Rectal smooth muscle tissue (tissue), 1 donor: ENCODE measurements at regions not wholly inside any gene's neighbourhood (a gene's known extent, or its start where the extent isn't known, plus 50 kb on each side); places are given as distances from the start of the nearest gene placed in this dataset.
"Not testable (repeated sequence)": the region's sequence is repeated elsewhere in the genome, so short reads cannot be mapped to it uniquely, and the experiment has no call there.

Experiments used
- H3K27ac ChIP-seq: one replicate; pipeline ENCODE4 v1.7.0; 2013; ENCODE audit warnings: low read depth, low read length, inconsistent platforms
- H3K27me3 ChIP-seq: one replicate; pipeline ENCODE4 v1.7.0; 2013; ENCODE audit warnings: low read length; ENCODE audit not compliant: control insufficient read depth, insufficient read depth
- H3K36me3 ChIP-seq: one replicate; pipeline ENCODE4 v1.7.0; 2013; ENCODE audit warnings: low read length; ENCODE audit not compliant: control insufficient read depth, insufficient read depth
- H3K4me1 ChIP-seq: one replicate; pipeline ENCODE4 v1.7.0; 2013; ENCODE audit warnings: low read length; ENCODE audit not compliant: control insufficient read depth, insufficient read depth
- H3K4me3 ChIP-seq: one replicate; pipeline ENCODE4 v1.7.0; 2013; ENCODE audit warnings: low read length
- H3K9ac ChIP-seq: one replicate; pipeline ENCODE4 v1.7.0; 2013; ENCODE audit warnings: low read length

DNA sequence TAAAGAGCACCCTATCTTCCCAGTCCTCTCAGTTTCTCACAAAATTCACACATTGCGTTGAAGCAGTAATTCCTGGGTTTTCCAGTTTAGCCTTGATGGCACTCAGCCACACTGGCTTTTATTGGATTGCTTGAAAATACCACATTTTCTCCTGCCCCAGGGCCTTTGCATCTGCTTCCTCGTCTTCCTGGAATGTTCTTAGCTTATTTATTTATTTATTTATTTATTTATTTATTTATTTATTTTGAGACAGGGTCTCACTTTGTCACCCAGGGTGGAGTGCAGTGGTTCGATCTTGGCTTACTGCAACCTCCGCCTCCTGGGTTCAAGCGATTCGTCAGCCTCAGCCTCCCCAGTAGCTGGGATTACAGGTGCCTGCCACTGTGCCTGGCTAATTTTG is 680.0 kb upstream of the SALL1 start:
- H3K4me1 ChIP-seq, H3K4me3 ChIP-seq, H3K27ac ChIP-seq, H3K36me3 ChIP-seq, H3K9ac ChIP-seq, H3K27me3 ChIP-seq: not testable (repeated sequence)

DNA sequence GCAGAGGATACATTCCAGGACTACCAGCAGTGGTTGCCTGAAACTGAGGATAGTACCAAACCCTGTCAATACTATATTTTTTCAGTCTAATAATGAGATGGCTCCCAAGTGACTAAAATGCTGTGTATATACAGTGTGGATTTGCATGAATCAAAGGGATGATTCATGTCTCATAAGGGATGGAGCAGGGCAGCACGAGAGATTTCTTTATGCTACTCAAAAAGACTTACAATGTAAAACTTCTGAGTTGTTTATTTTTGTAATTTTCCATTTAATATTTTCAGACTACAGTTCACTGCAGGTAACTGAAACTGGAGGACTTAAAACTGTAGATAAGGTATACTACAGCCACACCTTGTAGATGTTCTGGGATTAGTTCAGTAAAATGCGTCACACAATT is 674.7 kb upstream of the SALL1 start:
- Histone ChIP-seq H3K4me3 (no peak overlapping the region), H3K9ac (no peak overlapping the region)

DNA sequence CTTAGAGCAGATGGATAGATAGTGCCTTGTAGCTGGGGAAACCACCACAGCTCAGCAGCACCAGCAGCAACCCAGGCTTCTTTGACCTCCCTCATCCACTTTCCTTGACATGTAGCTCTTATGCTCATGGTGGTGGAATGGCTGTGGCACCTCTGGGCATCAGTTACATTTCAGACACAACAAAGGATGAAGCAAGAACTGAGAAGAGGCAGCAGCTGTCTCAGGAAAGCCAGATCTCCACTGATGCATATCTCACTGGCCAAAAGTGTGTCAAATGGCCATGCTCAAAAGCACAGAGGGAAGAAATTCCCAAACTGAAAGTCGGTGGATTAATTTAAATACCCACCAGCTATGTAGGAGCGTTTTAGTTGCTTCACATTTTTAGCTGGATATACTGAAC is 671.4 kb upstream of the SALL1 start:
- Histone ChIP-seq H3K4me1 (no peaks in the 10 kb centered on the region), H3K9ac (no peak overlapping the region), H3K36me3 (no peaks in the 10 kb centered on the region), H3K27ac (no peak overlapping the region), H3K27me3 (no peaks in the 10 kb centered on the region), H3K4me3 (no peak overlapping the region)

More for the DNA sequence above, 674.7 kb upstream of the SALL1 start:
- no peak overlapping the region for H3K27ac ChIP-seq
- H3K36me3 ChIP-seq = no peaks in the 10 kb centered on the region
- H3K27me3 ChIP-seq = no peaks in the 10 kb centered on the region
- no peaks in the 10 kb centered on the region for H3K4me1 ChIP-seq

DNA sequence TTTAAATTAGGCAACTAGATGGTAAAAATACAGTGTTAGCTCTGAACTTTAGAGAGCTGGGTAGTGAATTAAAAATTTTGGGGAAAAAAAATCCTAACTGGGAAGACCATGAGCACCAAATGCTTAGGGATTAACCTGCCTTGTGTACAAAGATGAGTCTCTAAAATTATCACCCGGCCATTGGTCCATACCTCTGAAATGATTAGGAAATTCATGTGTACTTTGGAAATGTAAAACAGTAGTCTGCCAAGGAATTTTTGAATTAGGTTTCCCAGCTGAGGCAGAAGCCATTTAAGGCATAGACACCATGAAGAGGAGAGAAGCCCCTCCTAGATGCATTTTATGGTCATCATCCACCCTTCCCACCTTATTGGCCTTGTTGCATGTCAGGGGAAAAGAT is 670.5 kb upstream of the SALL1 start:
- H3K27me3 ChIP-seq = no peaks in the 10 kb centered on the region
- no peaks in the 10 kb centered on the region for H3K36me3 ChIP-seq
- no peak overlapping the region for H3K27ac ChIP-seq
- H3K9ac ChIP-seq = no peak overlapping the region
- no peaks in the 10 kb centered on the region for H3K4me1 ChIP-seq
- no peak overlapping the region for H3K4me3 ChIP-seq

DNA sequence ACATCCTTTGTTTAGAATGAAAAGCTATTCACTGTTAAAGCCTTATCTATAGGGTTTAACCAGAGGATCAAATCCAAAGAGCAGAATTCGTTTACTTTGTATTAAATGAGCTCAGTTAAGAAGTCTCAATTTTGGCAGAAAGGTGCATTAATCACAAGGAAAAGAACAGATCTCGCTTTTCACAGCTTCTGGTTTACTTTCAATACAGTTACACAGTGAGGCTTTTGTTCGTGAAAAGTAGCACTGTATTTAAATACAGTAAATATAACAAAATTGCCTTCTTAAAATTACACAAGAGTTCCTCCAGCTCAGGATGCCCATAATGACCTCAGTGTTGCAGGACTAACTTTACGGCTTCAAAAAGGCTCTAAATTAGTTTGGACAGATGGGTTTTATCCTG is 669.1 kb upstream of the SALL1 start:
- Histone ChIP-seq H3K27ac (no peak overlapping the region), H3K36me3 (no peaks in the 10 kb centered on the region), H3K4me3 (no peak overlapping the region), H3K4me1 (no peaks in the 10 kb centered on the region), H3K27me3 (no peaks in the 10 kb centered on the region), H3K9ac (no peak overlapping the region)

DNA sequence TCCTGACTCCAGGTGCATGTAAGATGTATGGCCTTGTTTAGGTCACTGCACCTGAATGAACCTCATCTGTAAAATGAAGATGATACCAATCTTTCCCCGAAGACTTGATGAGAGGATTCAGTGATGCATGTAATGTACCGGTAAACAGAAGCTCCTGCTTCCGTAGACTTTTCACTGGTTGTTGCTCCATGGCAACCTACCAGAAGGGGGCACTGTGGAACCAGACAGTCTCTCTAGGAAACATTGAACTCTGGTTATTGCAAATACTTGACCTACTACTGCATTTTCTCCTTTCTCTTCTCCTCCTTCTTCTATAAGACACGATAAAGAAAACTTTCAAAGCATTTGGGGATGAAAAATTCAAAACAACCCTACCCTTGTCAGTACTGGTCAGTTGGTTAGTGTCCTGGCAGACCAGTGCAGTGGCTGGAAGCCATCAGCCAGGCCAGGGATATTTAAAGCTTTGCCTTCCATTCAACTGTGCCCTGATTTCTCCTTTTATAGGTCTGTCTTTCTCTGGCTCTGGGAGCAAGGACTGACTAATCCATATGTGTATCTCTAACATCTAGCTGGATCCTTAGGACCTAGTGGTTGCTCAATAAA is 667.4 kb upstream of the SALL1 start:
- Histone ChIP-seq H3K27ac (no peak overlapping the region), H3K27me3 (no peaks in the 10 kb centered on the region), H3K4me3 (no peak overlapping the region), H3K9ac (no peak overlapping the region), H3K4me1 (no peaks in the 10 kb centered on the region), H3K36me3 (no peaks in the 10 kb centered on the region)

DNA sequence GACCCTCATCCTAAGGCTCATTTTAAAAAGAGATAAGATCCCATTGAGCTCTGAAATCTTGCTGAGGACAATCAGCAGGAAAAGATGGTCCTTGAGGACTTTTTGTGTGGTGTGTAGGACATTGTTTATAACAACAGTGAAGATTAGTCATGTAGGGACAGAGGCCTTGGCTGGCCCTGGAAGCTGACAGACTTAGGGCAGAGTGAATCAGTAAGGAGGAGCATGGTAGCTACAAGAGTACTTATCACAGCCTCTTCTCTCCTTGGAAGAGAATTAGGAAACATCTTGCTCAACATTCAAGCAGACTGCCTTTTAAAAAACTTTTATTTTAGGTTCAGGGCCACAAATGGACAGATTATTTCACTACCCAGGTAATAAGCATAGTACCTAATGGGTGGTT is 665.9 kb upstream of the SALL1 start:
- Histone ChIP-seq H3K27me3 (no peaks in the 10 kb centered on the region), H3K27ac (no peak overlapping the region), H3K4me1 (no peaks in the 10 kb centered on the region), H3K4me3 (no peak overlapping the region), H3K36me3 (no peaks in the 10 kb centered on the region), H3K9ac (no peak overlapping the region)

DNA sequence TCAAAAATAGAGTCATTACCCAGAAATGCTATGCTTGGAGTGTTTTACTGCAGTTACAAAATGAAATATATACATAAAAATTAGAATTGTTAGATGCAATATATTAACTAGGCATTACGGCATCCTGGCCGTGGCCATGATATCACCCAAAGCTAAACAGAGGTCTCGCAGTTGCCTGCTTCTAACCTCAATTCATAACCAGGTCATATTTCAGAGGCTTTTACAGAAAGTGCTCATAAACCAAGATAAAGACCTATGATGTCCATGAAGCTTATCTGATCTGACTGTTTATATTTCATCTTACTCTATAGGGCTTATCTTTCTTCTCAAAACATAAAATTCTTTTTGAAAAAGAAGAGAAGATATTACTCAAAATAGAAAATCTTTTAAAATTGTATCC is 664.5 kb upstream of the SALL1 start:
- Histone ChIP-seq H3K27ac (no peak overlapping the region), H3K36me3 (no peaks in the 10 kb centered on the region), H3K27me3 (no peaks in the 10 kb centered on the region), H3K9ac (no peak overlapping the region), H3K4me1 (no peaks in the 10 kb centered on the region), H3K4me3 (no peak overlapping the region)

DNA sequence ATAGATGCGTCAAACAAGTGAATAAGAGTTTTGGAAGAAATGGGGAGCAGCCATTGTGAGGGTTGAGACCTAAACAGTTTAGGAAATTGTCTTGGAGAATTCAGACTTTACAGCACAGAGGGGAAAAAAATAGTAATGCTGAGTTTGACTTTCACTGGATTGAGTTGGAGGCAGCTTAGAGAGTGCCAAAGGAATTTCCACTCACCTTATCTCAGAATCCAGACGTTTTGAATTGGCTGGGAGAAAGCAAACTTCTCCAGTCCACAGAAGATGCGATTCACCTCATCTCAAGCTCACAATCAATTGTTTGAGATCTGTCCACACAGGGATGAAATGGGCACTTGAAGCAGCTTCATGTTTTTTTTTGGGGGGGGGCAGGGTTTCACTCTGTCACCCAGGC is 663.5 kb upstream of the SALL1 start:
- H3K36me3 ChIP-seq = no peaks in the 10 kb centered on the region
- no peak overlapping the region for H3K27ac ChIP-seq
- no peaks in the 10 kb centered on the region for H3K27me3 ChIP-seq
- no peaks in the 10 kb centered on the region for H3K4me1 ChIP-seq
- no peak overlapping the region for H3K9ac ChIP-seq
- H3K4me3 ChIP-seq = no peak overlapping the region

DNA sequence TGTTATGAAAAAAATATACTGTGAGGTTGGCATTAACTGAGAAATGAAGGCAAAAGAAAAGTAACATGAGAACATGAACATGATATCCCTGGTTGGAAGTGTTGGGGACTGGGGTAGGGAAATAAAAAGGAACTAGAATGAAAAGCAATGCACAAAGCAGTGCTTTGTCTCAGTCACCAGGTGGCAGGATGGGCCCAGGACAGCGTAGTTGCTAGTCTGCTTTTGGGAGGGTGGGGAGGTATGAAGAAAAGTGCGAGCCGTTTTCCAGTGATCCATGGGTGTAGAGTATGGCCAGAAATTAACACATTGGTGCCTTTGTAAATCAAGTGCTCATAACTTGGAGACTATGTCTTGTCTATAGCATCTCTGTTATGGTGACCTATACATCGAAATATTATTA is 662.5 kb upstream of the SALL1 start:
- no peak overlapping the region for H3K27ac ChIP-seq
- H3K36me3 ChIP-seq = no peaks in the 10 kb centered on the region
- H3K4me3 ChIP-seq = no peak overlapping the region
- no peaks in the 10 kb centered on the region for H3K4me1 ChIP-seq
- no peaks in the 10 kb centered on the region for H3K27me3 ChIP-seq
- H3K9ac ChIP-seq = no peak overlapping the region

DNA sequence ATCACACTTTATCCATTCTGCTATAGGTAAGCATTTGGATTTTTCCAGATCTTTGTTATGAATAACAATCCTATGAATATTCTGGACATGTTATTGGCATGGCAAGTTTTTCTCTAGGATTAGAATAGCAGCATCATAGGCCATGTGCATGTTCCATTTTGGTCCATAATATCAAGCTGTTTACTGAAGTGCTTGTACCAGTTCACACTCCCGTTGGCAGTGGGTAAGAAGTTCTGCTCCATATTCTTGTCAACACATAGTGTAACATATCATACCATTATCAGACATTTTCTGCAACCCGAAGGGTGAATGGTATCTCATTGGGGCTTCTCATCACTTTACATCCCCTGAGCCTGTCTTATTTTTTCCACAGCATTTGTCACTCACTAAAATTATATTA is 661.9 kb upstream of the SALL1 start:
- Histone ChIP-seq H3K4me1 (no peaks in the 10 kb centered on the region), H3K36me3 (no peaks in the 10 kb centered on the region), H3K27ac (no peak overlapping the region), H3K27me3 (no peaks in the 10 kb centered on the region), H3K4me3 (no peak overlapping the region), H3K9ac (no peak overlapping the region)

DNA sequence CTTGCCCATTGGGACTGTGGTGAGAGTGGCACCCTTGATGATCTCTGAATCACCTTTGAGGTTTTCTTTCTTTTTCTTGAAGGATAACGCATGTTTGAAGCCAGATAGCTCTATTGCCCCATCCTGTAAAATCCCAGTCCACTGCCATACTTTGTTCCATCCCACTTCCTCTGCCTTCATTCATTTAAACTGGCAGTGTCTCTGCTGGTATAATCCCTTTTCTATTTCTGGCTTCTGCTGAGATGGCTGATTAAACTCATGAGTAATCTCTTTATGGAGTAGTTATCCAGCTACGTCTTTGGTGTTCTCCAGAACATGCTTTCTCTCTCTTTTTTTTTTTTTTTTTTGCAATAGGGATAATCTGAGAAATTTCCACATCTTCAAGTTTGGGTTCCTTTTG is 656.5 kb upstream of the SALL1 start:
- no peak overlapping the region for H3K27ac ChIP-seq
- no peaks in the 10 kb centered on the region for H3K36me3 ChIP-seq
- H3K27me3 ChIP-seq = no peaks in the 10 kb centered on the region
- H3K9ac ChIP-seq = no peak overlapping the region
- no peaks in the 10 kb centered on the region for H3K4me1 ChIP-seq
- H3K4me3 ChIP-seq = no peak overlapping the region

DNA sequence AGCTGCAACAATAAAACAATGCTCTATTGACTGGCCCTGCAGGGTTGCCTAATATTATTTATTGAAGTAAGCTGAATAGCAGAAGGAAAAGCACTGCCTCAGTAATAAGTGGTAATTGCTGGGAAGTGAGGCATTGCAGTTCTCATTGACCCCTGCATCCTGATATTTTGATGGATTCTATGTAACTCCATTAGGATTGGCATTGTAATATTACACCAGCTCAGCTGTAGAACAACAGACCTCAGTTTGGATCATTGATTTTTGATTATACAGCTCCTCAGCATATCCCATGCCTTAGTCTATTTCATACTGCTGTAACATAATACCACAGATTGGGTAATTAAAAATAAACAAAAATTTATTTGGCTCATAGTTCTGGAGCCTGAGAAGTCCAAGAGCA is 650.6 kb upstream of the SALL1 start:
- H3K9ac ChIP-seq = no peak overlapping the region
- H3K27me3 ChIP-seq = no peaks in the 10 kb centered on the region
- H3K27ac ChIP-seq = no peak overlapping the region
- H3K4me3 ChIP-seq = no peak overlapping the region
- no peaks in the 10 kb centered on the region for H3K36me3 ChIP-seq
- H3K4me1 ChIP-seq = no peaks in the 10 kb centered on the region
